H9 (cell line): ENCODE measurements at regions not wholly inside any gene's neighbourhood (a gene's known extent, or its start where the extent isn't known, plus 50 kb on each side); places are given as distances from the start of the nearest gene placed in this dataset.

Experiments used
- DNase-seq: peaks from one replicate; pipeline ENCODE4 v3.0.0-alpha.2; 2017
- H2AFZ ChIP-seq: one replicate; pipeline ENCODE4 v1.6.1; 2013; ENCODE audit warnings: mild to moderate bottlenecking, low read length, control low read depth, moderate library complexity
- H2AK5ac ChIP-seq: 2 replicates; pipeline ENCODE4 v1.6.1; 2013; ENCODE audit warnings: low read length, control low read depth, mixed read lengths; ENCODE audit not compliant: insufficient read length
- H2BK120ac ChIP-seq: one replicate; pipeline ENCODE4 v1.6.1; 2013; ENCODE audit warnings: low read depth, mild to moderate bottlenecking, low read length, control low read depth, inconsistent platforms; ENCODE audit not compliant: poor library complexity, severe bottlenecking
- H2BK12ac ChIP-seq: 2 replicates; pipeline ENCODE4 v1.6.1; 2013; ENCODE audit warnings: low read length, control low read depth, mixed read lengths, low read depth; ENCODE audit not compliant: insufficient read length
- H2BK15ac ChIP-seq: 2 replicates; pipeline ENCODE4 v1.6.1; 2013; ENCODE audit warnings: low read depth, low read length, control low read depth
- H2BK20ac ChIP-seq: one replicate; pipeline ENCODE4 v1.6.1; 2013; ENCODE audit warnings: low read depth, mild to moderate bottlenecking, low read length, control low read depth, inconsistent platforms; ENCODE audit not compliant: poor library complexity, severe bottlenecking
- H2BK5ac ChIP-seq: 2 replicates; pipeline ENCODE4 v1.6.1; 2013; ENCODE audit warnings: low read length, control low read depth, mixed read lengths; ENCODE audit not compliant: insufficient read length
- H3K14ac ChIP-seq: 2 replicates; pipeline ENCODE4 v1.6.1; 2013; ENCODE audit warnings: low read length, control low read depth; ENCODE audit not compliant: insufficient read depth
- H3K18ac ChIP-seq: 2 replicates; pipeline ENCODE4 v1.6.1; 2013; ENCODE audit warnings: low read depth, mild to moderate bottlenecking, mixed read lengths, low read length, control low read depth; ENCODE audit not compliant: insufficient read length
- H3K23ac ChIP-seq: 2 replicates; pipeline ENCODE4 v1.6.1; 2013; ENCODE audit warnings: low read length, control low read depth, mixed read lengths, low read depth; ENCODE audit not compliant: insufficient read length
- H3K23me2 ChIP-seq: 2 replicates; pipeline ENCODE4 v1.6.1; 2013; ENCODE audit warnings: low read depth, mild to moderate bottlenecking, mixed read lengths, low read length, control low read depth; ENCODE audit not compliant: insufficient read length, poor library complexity, severe bottlenecking
- H3K27ac ChIP-seq: 2 replicates; pipeline ENCODE4 v1.5.1; 2013; ENCODE audit warnings: low read length, control low read depth, mixed read lengths, low read depth; ENCODE audit not compliant: insufficient read length
- H3K27me3 ChIP-seq: 2 replicates; pipeline ENCODE4 v1.6.1; 2013; ENCODE audit warnings: low read length, control low read depth, inconsistent platforms; ENCODE audit not compliant: insufficient read depth
- H3K4ac ChIP-seq: 2 replicates; pipeline ENCODE4 v1.6.1; 2013; ENCODE audit warnings: low read depth, mild to moderate bottlenecking, control low read depth, inconsistent platforms, low read length, moderate library complexity
- H3K4me1 ChIP-seq: 2 replicates; pipeline ENCODE4 v1.6.1; 2013; ENCODE audit warnings: low read length, control low read depth, inconsistent platforms; ENCODE audit not compliant: insufficient read depth
- H3K4me2 ChIP-seq: 2 replicates; pipeline ENCODE4 v1.6.1; 2013; ENCODE audit warnings: low read length, control low read depth, mixed read lengths; ENCODE audit not compliant: insufficient read length, insufficient read depth
- H3K56ac ChIP-seq: 2 replicates; pipeline ENCODE4 v1.6.1; 2013; ENCODE audit warnings: low read depth, mild to moderate bottlenecking, mixed read lengths, low read length, control low read depth; ENCODE audit not compliant: insufficient read length
- H3K79me1 ChIP-seq: 2 replicates; pipeline ENCODE4 v1.6.1; 2013; ENCODE audit warnings: low read depth, mild to moderate bottlenecking, moderate library complexity, low read length, control low read depth, inconsistent platforms; ENCODE audit not compliant: insufficient read depth, poor library complexity, severe bottlenecking
- H3K79me2 ChIP-seq: 2 replicates; pipeline ENCODE4 v1.6.1; 2013; ENCODE audit warnings: low read length, control low read depth, inconsistent platforms; ENCODE audit not compliant: insufficient read depth
- H3K9ac ChIP-seq: 2 replicates; pipeline ENCODE4 v1.6.1; 2013; ENCODE audit warnings: low read length, control low read depth, mixed read lengths; ENCODE audit not compliant: insufficient read length; ENCODE audit errors: extremely low read depth
- H3K9me3 ChIP-seq: one replicate; pipeline ENCODE4 v1.6.1; 2013; ENCODE audit warnings: low read depth, low read length, inconsistent platforms; ENCODE audit not compliant: control insufficient read depth
- H3T11ph ChIP-seq: one replicate; pipeline ENCODE4 v1.6.1; 2013; ENCODE audit warnings: mild to moderate bottlenecking, low read length, control low read depth, inconsistent platforms
- H4K20me1 ChIP-seq: one replicate; pipeline ENCODE4 v1.6.1; 2013; ENCODE audit not compliant: control insufficient read depth, insufficient read length, insufficient read depth
- H4K5ac ChIP-seq: 2 replicates; pipeline ENCODE4 v1.6.1; 2013; ENCODE audit warnings: low read depth, mild to moderate bottlenecking, mixed read lengths, low read length, control low read depth; ENCODE audit not compliant: insufficient read length
- H4K8ac ChIP-seq: replicated peaks from 2 replicates; pipeline ENCODE4 v1.6.1; 2013; ENCODE audit warnings: low read length, control low read depth, mixed read lengths, low read depth; ENCODE audit not compliant: insufficient read length
- H4K91ac ChIP-seq: 2 replicates; pipeline ENCODE4 v1.6.1; 2013; ENCODE audit warnings: low read depth, mild to moderate bottlenecking, moderate library complexity, mixed read lengths, low read length, control low read depth; ENCODE audit not compliant: insufficient read length
- H3K27ac Mint-ChIP-seq, 3 experiments: 2 replicates in 2 of 3; 3 replicates in 1 of 3; pipeline ENCODE4 v1.8.0; 2020 to 2021; ENCODE audit warnings: mixed read lengths in 3 of 3, mild to moderate bottlenecking in 1 of 3, moderate library complexity in 1 of 3
- H3K27me3 Mint-ChIP-seq: 2 replicates; pipeline ENCODE4 v1.8.0; 2021; ENCODE audit warnings: low read depth, mild to moderate bottlenecking, moderate library complexity, mixed read lengths
- H3K36me3 Mint-ChIP-seq, 3 experiments: 2 replicates in 2 of 3; 3 replicates in 1 of 3; pipeline ENCODE4 v1.8.0; 2020 to 2021; ENCODE audit warnings: low read depth in 3 of 3, mixed read lengths in 3 of 3; ENCODE audit not compliant: insufficient read depth in 1 of 3
- H3K4me1 Mint-ChIP-seq, 2 experiments: 2 replicates each; pipeline ENCODE4 v1.8.0; 2020; ENCODE audit warnings: mixed read lengths in 2 of 2
- H3K4me3 Mint-ChIP-seq, 2 experiments: 2 replicates in 1 of 2; 3 replicates in 1 of 2; pipeline ENCODE4 v1.8.0; 2020 to 2021; ENCODE audit warnings: mild to moderate bottlenecking in 2 of 2, mixed read lengths in 2 of 2, moderate library complexity in 1 of 2
- H3K9me3 Mint-ChIP-seq, 2 experiments: 2 replicates in 1 of 2; 3 replicates in 1 of 2; pipeline ENCODE4 v1.8.0; 2020; ENCODE audit warnings: mild to moderate bottlenecking in 2 of 2, mixed read lengths in 2 of 2, moderate library complexity in 1 of 2
- WGBS: extraction: QIAGEN DNeasy Blood & Tissue Kit; methylation state at CpG from one replicate; pipeline ENCODE4 v1.1.7; 2013; ENCODE audit warnings: missing lambda C conversion rate, low lambda C conversion rate, mixed read lengths; ENCODE audit not compliant: insufficient read length; ENCODE audit errors: extremely low coverage; 5-methylcytosine and 5-hydroxymethylcytosine counted together
- TF ChIP-seq, protein P1 (sequence below): fragments of 200-600 bp; sonication (generic); conservative IDR thresholded peaks from 3 replicates; pipeline ENCODE4 v1.8.0; 2021; ENCODE audit warnings: antibody characterized with exemption, mild to moderate bottlenecking

DNA sequence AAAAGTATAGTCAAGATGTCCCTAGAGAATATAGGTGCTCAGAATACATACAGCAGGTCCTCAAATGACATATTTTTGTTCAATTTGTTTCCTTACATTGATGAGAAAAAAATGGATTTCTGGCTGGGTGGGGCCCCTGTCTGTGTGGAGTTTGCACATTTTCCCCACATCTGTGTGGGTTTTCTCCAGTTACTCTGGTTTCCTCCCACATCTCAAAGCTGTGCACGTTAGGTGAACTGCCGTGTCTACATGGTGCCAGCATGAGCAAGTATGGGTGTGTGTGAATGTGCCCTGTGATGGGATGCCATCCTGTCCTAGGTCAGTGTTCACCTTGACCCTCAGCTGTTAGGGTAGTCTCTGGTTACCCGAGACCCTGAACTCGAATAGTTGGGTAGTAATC is 289.1 kb downstream of the GRIN2B start:
- Histone ChIP-seq H2BK15ac (no peak overlapping the region), H2BK12ac (no peak overlapping the region), H2BK120ac (no peak overlapping the region), H4K8ac (no peak overlapping the region), H3K79me2 (no peaks in the 10 kb centered on the region), H3K9ac (no peak overlapping the region), H3K23me2 (no peaks in the 10 kb centered on the region), H3K4me2 (no peak overlapping the region), H2AFZ (no peak overlapping the region), H3K4ac (no peak overlapping the region), H3K4me1 (no peaks in the 10 kb centered on the region), H4K20me1 (no peaks in the 10 kb centered on the region), H3K18ac (no peak overlapping the region), H2AK5ac (no peak overlapping the region), H3K14ac (no peak overlapping the region), H3K9me3 (no peaks in the 10 kb centered on the region), H3K56ac (no peak overlapping the region), H3K27ac (no peak overlapping the region), H2BK5ac (no peak overlapping the region), H3K23ac (no peak overlapping the region), H3T11ph (no peak overlapping the region), H4K5ac (no peak overlapping the region), H2BK20ac (no peak overlapping the region), H3K79me1 (no peaks in the 10 kb centered on the region), H3K27me3 (no peaks in the 10 kb centered on the region), H4K91ac (no peak overlapping the region)
- no peak overlapping the region for H3K27ac Mint-ChIP-seq
- H3K36me3 Mint-ChIP-seq = no peaks in the 10 kb centered on the region; a peak in 1 of 7 replicates
- no peaks in the 10 kb centered on the region for H3K4me1 Mint-ChIP-seq
- H3K4me3 Mint-ChIP-seq = no peak overlapping the region
- WGBS = no CpG with 5 or more reads among the region's 4 CpGs
- no peaks in the 10 kb centered on the region; a peak in 1 of 5 replicates for H3K9me3 Mint-ChIP-seq
- peaks cover 10% of the 10 kb centered on the region for H3K27me3 Mint-ChIP-seq
- TF ChIP-seq, protein P1, sequence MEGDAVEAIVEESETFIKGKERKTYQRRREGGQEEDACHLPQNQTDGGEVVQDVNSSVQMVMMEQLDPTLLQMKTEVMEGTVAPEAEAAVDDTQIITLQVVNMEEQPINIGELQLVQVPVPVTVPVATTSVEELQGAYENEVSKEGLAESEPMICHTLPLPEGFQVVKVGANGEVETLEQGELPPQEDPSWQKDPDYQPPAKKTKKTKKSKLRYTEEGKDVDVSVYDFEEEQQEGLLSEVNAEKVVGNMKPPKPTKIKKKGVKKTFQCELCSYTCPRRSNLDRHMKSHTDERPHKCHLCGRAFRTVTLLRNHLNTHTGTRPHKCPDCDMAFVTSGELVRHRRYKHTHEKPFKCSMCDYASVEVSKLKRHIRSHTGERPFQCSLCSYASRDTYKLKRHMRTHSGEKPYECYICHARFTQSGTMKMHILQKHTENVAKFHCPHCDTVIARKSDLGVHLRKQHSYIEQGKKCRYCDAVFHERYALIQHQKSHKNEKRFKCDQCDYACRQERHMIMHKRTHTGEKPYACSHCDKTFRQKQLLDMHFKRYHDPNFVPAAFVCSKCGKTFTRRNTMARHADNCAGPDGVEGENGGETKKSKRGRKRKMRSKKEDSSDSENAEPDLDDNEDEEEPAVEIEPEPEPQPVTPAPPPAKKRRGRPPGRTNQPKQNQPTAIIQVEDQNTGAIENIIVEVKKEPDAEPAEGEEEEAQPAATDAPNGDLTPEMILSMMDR = no peak
- DNase-seq = no peak
